SIG-M5 treated with dmso at 0.1 percent for 504 hours (cell line): ENCODE measurements at regions not wholly inside any gene's neighbourhood (a gene's known extent, or its start where the extent isn't known, plus 50 kb on each side); places are given as distances from the start of the nearest gene placed in this dataset.
"Not testable (repeated sequence)": the region's sequence is repeated elsewhere in the genome, so short reads cannot be mapped to it uniquely, and the experiment has no call there.

Experiments used
- DNase-seq: peaks from one replicate; lab custom pipeline; 2025; ENCODE audit not compliant: unreplicated experiment; lab: John Stamatoyannopoulos, UW

DNA sequence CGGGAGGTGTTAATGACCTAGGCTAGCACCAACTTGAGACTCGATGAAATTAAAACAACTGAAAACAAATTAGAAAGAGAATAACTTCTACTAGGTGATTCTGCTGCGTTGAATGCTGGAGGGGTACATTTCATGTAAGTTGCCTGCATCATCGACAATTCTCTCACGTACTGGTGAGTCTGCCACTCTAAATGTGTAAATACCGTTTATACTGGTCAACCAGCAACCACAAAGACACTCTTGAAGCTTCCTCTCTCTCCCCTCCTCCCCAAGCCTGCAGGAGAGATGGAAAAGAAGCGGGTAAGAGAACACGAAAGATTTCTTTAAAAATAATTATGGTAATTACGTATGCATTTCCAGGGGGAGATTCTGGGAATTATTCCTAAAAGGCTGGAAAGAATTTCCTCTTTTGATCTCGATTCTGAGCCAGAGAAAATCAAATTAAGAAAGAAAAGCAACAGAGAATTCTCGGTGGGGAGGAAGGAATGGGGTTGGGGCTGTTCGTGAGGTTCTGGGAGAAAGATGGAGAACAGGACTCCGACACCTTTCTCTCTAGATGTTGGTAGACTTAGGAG, 68.6 kb upstream of the MRTFB start:
- no peak for DNase-seq

DNA sequence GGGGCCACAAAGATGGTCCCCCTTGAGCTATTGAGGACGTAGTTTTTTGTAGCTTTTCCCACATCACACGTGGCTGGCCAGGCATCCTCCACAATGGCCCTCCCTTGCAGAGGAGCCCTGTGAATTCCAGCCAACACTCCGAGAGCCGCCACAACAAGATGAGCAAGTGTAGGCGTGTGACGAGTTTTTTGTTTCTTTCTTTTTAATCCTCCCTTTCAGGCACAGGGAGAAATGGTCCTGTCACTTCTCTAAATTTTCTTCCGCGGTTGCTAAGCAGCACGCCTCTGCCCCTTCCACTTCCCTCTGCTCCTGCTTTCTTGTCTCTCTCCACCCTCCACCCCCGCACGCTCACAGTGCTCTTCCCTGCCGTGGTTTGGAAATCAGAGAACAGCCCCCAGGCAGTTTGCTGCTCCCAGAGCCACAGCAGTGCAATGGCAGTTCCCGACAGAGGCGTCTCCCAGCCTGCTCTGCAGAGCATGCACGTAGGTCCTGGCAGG, 68.0 kb upstream of the MRTFB start:
- DNase-seq, result peak; percentile 81

DNA sequence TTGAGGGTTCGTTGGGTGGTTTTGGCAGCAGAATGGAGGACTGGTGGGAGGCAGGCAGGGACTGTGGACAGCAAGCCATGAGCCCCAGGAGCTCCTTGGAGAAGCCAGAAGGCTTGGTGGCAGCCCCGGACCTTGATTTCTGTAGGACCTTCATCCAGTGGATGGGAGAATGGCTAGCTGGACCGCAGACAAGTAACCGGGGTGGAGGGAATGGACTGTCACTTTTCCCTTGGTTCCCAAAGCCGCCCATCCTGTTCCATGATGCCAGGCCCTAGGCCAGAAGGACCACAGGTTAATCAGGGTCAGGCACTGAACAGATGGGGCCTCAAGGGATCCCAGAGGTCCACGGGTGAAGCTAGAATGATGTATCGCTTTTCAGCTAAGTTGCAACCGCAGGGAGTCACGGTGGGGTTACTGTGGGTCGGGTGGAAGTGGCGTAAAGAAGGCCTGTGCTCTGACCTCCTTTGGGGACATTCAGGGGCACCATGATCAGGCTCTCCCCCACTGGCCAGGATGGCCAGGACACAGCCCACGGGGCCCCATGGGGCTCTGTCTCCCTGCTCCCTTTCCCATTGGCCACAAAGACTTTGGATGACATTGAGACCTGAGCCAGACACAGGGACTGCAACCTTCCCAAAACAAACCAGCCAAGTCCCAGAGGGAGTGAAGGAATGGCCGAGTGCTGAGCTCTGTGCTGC, 66.9 kb upstream of the MRTFB start:
- DNase-seq, result no peak

DNA sequence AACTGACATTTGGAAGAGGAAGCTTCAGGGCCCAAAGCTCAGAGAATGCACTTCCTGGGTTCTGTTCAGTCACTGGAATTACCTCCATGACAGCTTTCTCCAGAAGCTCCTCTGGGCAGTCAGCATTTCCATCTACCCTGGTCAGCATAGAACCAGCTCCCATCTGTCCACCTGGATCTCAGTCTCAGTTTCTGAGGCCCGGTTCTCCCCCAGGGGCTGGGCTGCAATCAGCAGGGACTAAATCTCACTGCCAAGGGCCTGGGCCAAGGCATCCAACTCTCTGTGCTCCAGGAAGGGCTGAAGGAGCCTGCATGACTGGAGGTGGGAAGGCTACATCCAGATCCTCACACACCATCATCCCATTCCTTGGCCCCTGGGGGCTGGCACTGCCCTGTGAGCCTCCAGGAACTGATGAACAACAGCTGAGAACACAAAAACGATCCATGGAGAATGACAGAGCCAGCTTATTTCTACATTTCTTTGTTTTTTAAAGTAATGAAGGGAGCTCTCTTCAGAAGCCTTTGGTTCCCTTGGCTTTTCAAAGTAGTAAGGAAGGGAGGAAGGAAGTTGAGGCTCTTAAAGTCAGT, 66.3 kb upstream of the MRTFB start:
- no peak for DNase-seq

DNA sequence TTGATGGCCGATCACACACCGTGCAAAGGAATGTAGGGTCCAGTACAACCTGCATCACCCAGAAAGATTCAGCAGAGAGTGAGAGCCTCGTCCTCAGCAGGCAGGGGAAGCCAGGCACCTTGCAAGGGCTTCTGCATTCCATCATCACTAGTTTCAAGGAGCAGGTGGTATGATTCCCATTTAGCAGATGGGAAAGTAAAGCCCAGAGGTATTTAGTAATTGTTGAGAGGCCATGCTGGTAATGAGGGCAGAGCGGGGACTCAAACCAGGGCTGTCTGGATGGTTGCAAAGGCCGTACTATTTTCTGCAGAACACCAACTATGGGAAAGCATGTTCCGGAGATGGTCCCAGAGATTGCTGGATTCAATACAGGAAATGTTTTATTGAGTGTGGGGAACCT, 65.8 kb upstream of the MRTFB start:
- no peak for DNase-seq

DNA sequence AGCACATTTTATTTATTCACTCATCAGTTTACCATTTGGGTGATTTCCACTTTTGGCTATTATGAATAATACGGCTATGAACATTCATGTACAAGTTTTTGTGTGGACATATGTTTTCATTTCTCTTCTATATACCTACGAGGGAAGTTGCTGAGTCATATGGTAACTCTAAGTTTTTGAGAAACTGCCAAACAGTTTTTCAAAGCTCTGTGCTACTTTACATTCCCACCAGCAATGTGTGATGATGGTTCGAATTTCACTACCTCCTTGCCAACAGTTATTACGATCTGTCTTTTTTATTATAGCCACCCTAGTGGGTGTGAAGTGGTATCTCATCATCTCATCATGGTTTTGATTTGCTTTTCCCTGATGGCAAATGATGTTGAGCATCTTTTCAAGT, 63.7 kb upstream of the MRTFB start:
- DNase-seq, result no peak

DNA sequence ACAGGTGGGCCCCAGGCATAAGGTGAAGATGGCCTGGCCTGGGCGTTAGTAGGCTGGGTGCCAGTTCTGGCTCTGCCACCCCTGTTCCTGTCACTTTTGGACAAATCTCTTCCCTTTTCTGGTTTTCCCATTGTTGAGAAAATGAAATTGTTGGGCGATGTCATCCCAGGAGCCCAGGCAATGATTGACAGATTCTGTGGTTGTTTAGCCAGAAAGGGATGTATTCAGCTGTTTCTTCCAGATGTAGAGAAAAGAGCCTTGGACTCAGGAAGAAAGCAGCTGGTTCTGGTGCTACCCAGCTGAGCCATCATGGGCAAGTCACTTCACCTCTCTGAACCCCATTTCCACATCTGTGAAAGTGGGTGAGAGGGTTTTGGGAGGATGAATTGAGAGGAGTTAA, 60.1 kb upstream of the MRTFB start:
- DNase-seq, result no peak

DNA sequence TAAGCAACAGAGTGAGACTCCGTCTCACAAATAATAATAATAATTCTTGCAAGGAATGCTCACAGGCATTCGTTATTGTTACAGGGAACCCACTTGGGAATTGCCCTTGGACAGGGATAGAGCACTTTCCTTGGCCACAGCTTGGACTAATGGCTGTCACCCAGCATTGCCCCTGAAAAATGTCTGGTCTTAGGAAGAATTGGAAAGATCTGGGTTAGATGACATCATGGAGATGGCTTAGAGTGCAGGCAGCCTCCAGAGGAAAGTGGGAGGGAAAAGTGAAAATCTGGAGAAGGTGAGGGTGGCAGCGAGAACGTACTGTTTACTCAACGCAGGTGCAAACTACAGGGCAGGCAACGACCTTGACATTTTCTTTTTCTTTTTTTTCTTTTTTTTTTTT, 59.3 kb upstream of the MRTFB start:
- no peak for DNase-seq

DNA sequence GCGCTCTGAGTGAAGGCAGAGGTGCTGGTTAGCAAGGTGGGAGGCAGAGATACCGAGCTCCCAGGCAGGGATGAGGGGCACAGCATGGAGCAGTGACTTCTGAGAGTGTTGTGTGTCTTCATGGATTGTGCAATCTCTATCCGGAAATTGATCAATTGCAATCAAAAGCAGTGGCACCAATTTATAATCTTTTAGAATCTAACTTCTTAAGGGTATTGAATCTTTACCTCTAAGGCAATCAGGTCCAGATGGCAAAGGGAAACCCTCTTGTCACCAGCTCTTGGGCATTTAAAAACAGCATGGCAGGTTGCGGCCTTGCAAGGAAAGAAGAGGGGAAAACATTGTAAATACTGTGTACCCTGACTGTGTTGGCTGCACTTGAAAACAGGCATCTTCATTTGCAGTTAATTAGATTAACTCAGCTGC, 58.0 kb upstream of the MRTFB start:
- no peak for DNase-seq

DNA sequence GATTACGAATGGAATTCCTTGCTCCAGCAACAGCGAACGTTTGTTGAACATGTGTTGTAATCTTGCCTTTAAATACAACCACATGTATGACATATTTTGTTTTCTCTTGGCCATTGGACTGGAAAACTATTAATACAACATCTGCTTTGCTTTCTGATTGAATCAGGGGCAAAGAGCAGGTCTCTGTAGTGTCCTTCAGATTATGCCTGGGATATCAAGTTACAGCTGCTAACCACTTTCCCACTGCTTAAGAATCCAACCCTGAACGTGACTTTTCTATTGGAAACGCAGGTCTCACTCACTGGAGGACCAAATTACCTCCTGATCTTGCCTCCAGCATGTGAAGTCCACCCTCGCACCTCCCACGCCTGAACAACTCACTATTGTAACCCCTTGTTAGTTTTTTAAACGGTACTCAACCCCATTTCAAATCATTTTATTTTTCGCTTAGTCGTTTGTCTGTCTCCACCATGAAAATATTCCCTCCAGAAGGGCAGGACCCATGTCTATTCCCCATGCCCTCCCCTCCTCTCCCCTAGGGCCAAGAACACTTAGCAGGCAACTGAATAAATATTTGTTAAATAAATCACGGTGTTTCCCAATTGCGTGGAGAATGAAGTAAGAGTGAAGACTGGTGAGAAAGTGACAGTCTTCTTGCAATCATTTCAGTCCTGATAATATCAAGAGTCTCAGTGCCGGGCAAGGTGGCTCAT, 57.4 kb upstream of the MRTFB start:
- no peak for DNase-seq

DNA sequence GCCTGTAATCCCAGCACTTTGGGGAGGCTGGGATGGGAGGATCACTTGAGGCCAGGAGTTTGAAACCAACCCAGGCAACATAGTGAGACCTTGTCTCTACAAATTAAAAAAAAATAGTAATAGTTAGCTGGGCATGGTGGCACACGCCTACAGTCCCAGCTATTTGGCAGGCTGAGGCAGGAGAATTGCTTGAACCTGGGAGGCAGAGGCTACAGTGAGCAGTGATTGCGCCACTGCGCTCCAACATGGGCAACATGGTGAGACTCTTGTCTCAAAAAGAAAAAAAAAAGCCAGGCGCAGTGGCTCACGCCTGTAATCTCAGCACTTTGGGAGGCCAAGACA, 56.9 kb upstream of the MRTFB start:
- no peak for DNase-seq

DNA sequence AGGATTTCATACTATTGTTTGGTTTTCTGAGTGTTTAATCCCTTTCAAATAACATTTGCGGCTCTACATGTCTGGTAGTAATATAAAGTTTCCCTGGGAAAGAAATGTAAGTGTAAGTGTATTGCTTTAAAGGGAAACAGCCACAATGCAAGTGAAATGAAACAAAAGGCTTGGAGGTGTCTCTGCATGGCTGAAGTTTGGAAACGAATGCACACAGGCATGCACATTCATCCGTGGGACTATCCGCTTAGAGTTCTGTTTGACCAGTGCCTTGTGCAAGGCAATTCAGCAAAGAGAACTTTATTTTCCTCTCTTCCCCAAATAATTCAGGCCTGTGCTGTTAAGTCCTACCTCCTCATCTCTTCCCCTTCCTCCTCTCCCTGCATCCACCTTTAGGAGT, 56.1 kb upstream of the MRTFB start:
- no peak for DNase-seq

DNA sequence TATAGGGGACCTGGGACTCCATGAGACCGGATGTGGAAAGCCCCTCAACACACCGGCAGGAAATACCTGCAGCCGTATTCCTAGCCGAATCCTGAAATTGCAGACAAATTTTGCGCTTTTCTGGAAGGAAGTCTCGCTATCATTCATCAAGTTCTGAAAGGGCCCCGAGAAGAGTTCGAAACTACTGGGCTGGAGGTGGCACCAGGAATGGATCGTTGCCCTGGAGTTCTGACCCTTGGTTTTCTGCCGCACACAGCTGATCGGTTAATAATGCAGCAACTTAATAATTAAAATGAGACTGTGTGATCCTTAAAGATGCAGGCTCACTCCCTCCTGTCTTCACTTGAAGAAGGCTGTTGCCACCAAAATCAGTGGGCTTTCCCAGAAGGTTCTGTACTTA, 55.7 kb upstream of the MRTFB start:
- no peak for DNase-seq

DNA sequence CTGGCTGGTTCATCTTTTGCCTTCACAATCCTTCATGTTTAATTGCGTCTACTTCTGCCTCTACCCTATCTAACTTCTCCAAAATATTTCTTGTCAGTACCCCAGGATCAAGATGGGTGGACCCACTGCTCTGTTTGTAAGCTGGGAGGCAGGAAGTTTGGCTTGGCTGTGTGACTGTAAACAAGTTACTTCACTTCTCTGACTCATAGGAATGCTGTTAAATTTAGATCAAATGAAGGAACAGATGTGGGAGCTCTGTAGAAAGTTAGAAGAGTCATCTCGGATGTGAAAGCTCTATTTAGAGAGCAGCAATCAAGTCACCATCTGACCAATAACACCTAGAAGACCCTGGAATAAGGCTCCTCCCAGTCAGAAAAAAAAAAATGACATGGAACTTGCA, 55.2 kb upstream of the MRTFB start:
- DNase-seq, result peak; percentile 38

DNA sequence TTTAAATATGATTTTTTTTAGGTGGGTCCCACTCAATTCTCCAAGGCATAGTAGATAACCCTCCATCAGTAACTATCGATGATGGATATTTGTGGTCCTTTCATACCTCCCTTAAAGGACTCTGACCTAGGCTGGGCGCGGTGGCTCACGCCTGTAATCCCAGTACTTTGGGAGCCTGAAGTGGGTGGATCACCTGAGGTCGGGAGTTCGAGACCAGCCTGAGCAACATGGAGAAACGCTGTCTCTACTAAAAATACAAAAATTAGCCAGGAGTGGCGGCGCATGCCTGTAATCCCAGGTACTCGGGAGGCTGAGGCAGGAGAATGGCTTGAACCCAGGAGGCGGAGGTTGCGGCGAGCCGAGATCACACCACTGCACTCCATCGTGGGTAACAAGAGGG, 54.8 kb upstream of the MRTFB start:
- not testable (repeated sequence) for DNase-seq

DNA sequence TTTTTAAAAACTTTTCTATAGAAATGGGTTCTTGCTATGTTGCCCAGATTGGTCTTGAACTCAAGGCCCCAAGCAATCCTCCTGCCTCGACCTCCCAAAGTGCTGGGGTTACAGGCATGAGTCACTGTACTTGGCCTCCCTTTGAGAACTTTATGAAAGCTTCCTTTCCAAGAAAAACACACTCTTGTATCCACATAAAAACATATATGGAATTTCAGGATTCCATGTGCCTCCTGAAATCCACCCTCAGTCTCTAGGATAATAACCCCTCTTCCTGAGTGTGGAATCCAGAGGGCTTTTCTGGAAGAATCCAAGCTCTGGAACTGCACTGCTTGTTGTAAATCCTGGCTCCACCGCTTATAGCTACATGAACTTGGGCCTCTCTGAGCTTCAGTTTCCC, 53.2 kb upstream of the MRTFB start:
- DNase-seq, result no peak

DNA sequence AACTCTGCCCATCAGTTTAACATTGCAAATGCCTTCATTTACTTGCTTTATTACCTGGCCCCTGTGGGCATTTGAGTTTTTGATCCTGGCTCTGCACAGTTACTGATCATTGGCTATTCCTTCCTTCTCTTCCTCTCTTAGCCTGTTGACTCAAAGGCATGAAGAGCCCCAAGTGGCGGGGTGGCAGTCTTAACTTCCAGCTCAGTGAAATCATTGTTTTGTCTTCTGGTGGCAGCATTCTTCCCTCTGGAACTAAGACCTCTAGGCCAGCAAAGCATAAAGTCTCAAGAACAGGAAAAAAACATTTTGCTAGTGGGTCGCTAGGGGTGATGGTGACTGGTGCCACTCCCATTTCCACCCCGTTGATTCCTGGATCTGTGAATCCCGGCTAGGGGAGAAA, 52.3 kb upstream of the MRTFB start:
- no peak for DNase-seq

DNA sequence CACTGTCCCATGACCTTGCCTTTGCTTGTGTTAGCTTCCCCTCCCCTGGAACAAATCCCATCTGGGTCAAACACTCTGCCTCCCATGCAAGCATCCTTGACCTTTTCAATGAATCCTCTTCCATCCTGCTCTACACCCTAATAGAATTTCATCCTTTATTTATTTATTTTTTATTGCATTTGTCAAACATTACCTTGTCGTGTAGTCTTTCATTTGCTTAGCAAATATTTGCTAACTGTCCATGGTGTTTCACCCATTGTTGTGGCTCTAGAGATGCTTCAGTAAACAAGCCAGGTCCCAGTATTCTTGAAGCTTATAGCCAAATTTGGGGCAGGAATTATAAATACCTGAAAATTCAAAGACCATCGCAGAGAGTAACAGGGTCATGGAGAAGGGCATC, 51.0 kb upstream of the MRTFB start:
- DNase-seq, result no peak
